Naive thymus-derived CD4-positive, alpha-beta T cell (primary cell): ENCODE measurements at regions not wholly inside any gene's neighbourhood (a gene's known extent, or its start where the extent isn't known, plus 50 kb on each side); places are given as distances from the start of the nearest gene placed in this dataset.

Experiments
- ATAC-seq: fragments of 150-1000 bp; cut with Tn5 transposase; 2 replicates; pipeline ENCODE4 v1.10.0; 2021; ENCODE audit warnings: mild to moderate bottlenecking, moderate library complexity
- CTCF ChIA-PET: fragments of 350-600 bp; sonication (Branson Sonifier 250); formaldehyde crosslinking; loops from one replicate; lab custom pipeline; 2021; ENCODE audit warnings: antibody characterized with exemption; lab: Charles Lee
- POLR2A ChIA-PET: fragments of 350-600 bp; sonication (Branson Sonifier 250); formaldehyde crosslinking; loops from one replicate; lab custom pipeline; 2021; ENCODE audit warnings: antibody characterized with exemption, inconsistent platforms; lab: Charles Lee
- DNase-seq, 9 donors: peaks; one replicate each; pipeline versions ENCODE4 v3.0.0 to v3.0.0-alpha.2; 2020 to 2022; ENCODE audit warnings: mixed read lengths in 1 of 9
- H3K27ac ChIP-seq: one replicate; pipeline ENCODE4 v1.7.0; 2013; ENCODE audit warnings: mild to moderate bottlenecking, low read depth, low read length, moderate library complexity
- H3K27me3 ChIP-seq, 2 donors: one replicate each; pipeline ENCODE4 v1.7.0; 2013; ENCODE audit warnings: low read length in 2 of 2, mild to moderate bottlenecking in 2 of 2, moderate library complexity in 2 of 2; ENCODE audit not compliant: control insufficient read depth in 2 of 2, insufficient read depth in 2 of 2
- H3K36me3 ChIP-seq, 3 experiments: 1 replicate in 2 of 3; 2 replicates in 1 of 3; pipeline ENCODE4 v1.7.0; 2013; ENCODE audit warnings: low read length in 3 of 3, mild to moderate bottlenecking in 3 of 3, moderate library complexity in 1 of 3; ENCODE audit not compliant: insufficient read depth in 3 of 3, control insufficient read depth in 2 of 3
- H3K4me1 ChIP-seq, 2 donors: one replicate each; pipeline ENCODE4 v1.7.0; 2013; ENCODE audit warnings: low read length in 2 of 2, mild to moderate bottlenecking in 2 of 2, moderate library complexity in 1 of 2; ENCODE audit not compliant: control insufficient read depth in 2 of 2, insufficient read depth in 2 of 2
- H3K4me3 ChIP-seq: 2 replicates; pipeline ENCODE4 v1.7.0; 2013; ENCODE audit warnings: mild to moderate bottlenecking, low read length
- H3K9me3 ChIP-seq, 3 experiments: 1 replicate in 2 of 3; 2 replicates in 1 of 3; pipeline ENCODE4 v1.7.0; 2013; ENCODE audit warnings: low read length in 3 of 3; ENCODE audit not compliant: control insufficient read depth in 2 of 3
- H3K27ac Mint-ChIP-seq, 9 donors: one replicate each; pipeline ENCODE4 v1.8.0; 2020 to 2022; ENCODE audit warnings: mixed read lengths in 9 of 9, mild to moderate bottlenecking in 8 of 9, moderate library complexity in 5 of 9, inconsistent platforms in 2 of 9
- H3K27me3 Mint-ChIP-seq, 5 donors: one replicate each; pipeline ENCODE4 v1.8.0; 2021 to 2022; ENCODE audit warnings: mixed read lengths in 5 of 5, mild to moderate bottlenecking in 1 of 5
- H3K36me3 Mint-ChIP-seq, 5 donors: one replicate each; pipeline ENCODE4 v1.8.0; 2020 to 2022; ENCODE audit warnings: mixed read lengths in 5 of 5, mild to moderate bottlenecking in 3 of 5, inconsistent platforms in 1 of 5
- H3K4me1 Mint-ChIP-seq, 7 donors: one replicate each; pipeline ENCODE4 v1.8.0; 2020 to 2022; ENCODE audit warnings: mixed read lengths in 7 of 7, mild to moderate bottlenecking in 3 of 7, inconsistent platforms in 1 of 7
- H3K4me3 Mint-ChIP-seq, 10 donors: one replicate each; pipeline ENCODE4 v1.8.0; 2020 to 2022; ENCODE audit warnings: mild to moderate bottlenecking in 10 of 10, mixed read lengths in 10 of 10, moderate library complexity in 6 of 10, inconsistent platforms in 2 of 10
- H3K9me3 Mint-ChIP-seq, 11 donors: one replicate each; pipeline ENCODE4 v1.8.0; 2020 to 2022; ENCODE audit warnings: mixed read lengths in 11 of 11, mild to moderate bottlenecking in 4 of 11, inconsistent platforms in 1 of 11, moderate library complexity in 1 of 11
- intact Hi-C, 2 donors: fragments of 100-400 bp; cut with micrococcal nuclease; formaldehyde crosslinking; loops; one replicate each; pipeline ENCODE4 v1.15.1; 2023

DNA sequence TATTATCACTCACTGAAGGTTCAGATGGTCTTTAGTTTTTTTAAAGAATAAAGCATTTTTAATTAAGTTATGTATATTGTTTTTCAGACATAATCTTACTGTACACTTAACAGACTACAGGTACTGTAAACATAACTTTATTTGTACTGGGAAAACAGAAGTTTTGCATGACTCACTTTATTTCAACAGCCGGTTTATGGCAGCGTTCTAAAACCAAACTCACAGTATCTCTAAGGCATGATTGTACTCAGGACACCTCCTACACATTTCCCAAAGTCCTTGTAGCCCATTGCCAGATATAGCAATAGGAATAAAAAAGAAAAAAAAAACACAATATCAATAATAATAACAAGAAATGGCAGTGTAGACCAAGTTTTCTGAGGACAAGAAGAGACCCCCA lies 1341.4 kb downstream of the FSCB start:
- ATAC-seq (no peak), DNase-seq (no peak)
- no peak overlapping the region for H3K27ac ChIP-seq
- no peaks in the 10 kb centered on the region for H3K36me3 ChIP-seq
- no peak overlapping the region for H3K27ac Mint-ChIP-seq
- H3K27me3 ChIP-seq, result no peaks in the 10 kb centered on the region
- H3K27me3 Mint-ChIP-seq, result no peaks in the 10 kb centered on the region
- H3K4me3 Mint-ChIP-seq, result no peak overlapping the region
- no peak overlapping the region for H3K4me3 ChIP-seq
- H3K4me1 Mint-ChIP-seq, result no peaks in the 10 kb centered on the region
- H3K9me3 Mint-ChIP-seq, result peaks cover 0 to 13% (median 3%) of the 10 kb centered on the region in 11 donors
- no peaks in the 10 kb centered on the region for H3K4me1 ChIP-seq
- no peaks in the 10 kb centered on the region for H3K36me3 Mint-ChIP-seq
- CTCF ChIA-PET, result no interaction called here
- no peaks in the 10 kb centered on the region for H3K9me3 ChIP-seq
- intact Hi-C loops, result no loop called here
- POLR2A ChIA-PET, result no interaction called here

- CTCF ChIA-PET, result no interaction called here
- H3K9me3 Mint-ChIP-seq, result peaks cover 0 to 18% (median 4%) of the 10 kb centered on the region in 11 donors
- H3K4me1 ChIP-seq, result no peaks in the 10 kb centered on the region
- H3K4me3 ChIP-seq, result no peak overlapping the region
- intact Hi-C loops, result no loop called here
- H3K27ac Mint-ChIP-seq, result no peak overlapping the region
- no peak overlapping the region for H3K4me3 Mint-ChIP-seq
- no peaks in the 10 kb centered on the region for H3K27me3 ChIP-seq
- no peak for DNase-seq
- POLR2A ChIA-PET, result no interaction called here
- no peak for ATAC-seq
- H3K27ac ChIP-seq, result no peak overlapping the region
- no peaks in the 10 kb centered on the region for H3K4me1 Mint-ChIP-seq
- H3K36me3 Mint-ChIP-seq, result no peaks in the 10 kb centered on the region
- no peaks in the 10 kb centered on the region for H3K36me3 ChIP-seq
- H3K27me3 Mint-ChIP-seq, result no peaks in the 10 kb centered on the region
- no peaks in the 10 kb centered on the region for H3K9me3 ChIP-seq
These were observed 1345.6 kb downstream of the FSCB start for GRCh38 chr14:43161477-43161876.

DNA sequence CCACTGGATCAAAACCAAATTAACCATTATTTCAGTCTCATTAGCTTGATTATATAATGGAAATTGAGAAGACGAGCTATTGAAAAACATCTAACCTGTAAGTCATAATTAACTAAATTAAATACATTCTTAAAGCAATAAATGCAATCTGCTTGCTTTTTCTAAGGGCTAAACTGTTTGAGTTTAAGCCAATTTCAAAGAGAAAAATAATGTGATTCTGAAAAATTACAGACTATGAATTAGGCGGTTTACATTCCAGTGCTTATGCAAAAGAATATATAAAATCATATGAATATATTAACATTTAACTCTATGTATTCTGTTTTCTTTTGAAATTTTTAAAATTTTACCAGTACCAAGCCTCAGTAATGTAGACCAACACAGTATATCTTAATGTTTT lies 1349.4 kb downstream of the FSCB start:
- H3K4me3 ChIP-seq, result no peak overlapping the region
- Mint-ChIP-seq H3K9me3 (peaks cover 0 to 18% (median 5%) of the 10 kb centered on the region in 11 donors), H3K4me1 (no peaks in the 10 kb centered on the region), H3K27me3 (no peaks in the 10 kb centered on the region), H3K36me3 (no peaks in the 10 kb centered on the region), H3K4me3 (no peak overlapping the region), H3K27ac (no peak overlapping the region)
- CTCF ChIA-PET, result no interaction called here
- H3K9me3 ChIP-seq, result no peaks in the 10 kb centered on the region
- POLR2A ChIA-PET, result no interaction called here
- no peaks in the 10 kb centered on the region for H3K27me3 ChIP-seq
- intact Hi-C loops, result no loop called here
- no peaks in the 10 kb centered on the region for H3K36me3 ChIP-seq
- no peak overlapping the region for H3K27ac ChIP-seq
- H3K4me1 ChIP-seq, result no peaks in the 10 kb centered on the region
- ATAC-seq (no peak), DNase-seq (no peak)

- no peaks in the 10 kb centered on the region for H3K36me3 ChIP-seq
- H3K4me3 Mint-ChIP-seq, result no peak overlapping the region
- H3K36me3 Mint-ChIP-seq, result no peaks in the 10 kb centered on the region
- ChIA-PET CTCF (no interaction called here), POLR2A (no interaction called here)
- no peaks in the 10 kb centered on the region for H3K4me1 ChIP-seq
- no peak for ATAC-seq
- no peak overlapping the region for H3K27ac Mint-ChIP-seq
- H3K9me3 ChIP-seq, result no peaks in the 10 kb centered on the region
- no peak overlapping the region for H3K4me3 ChIP-seq
- H3K9me3 Mint-ChIP-seq, result peaks cover 0 to 14% (median 5%) of the 10 kb centered on the region in 11 donors
- no peaks in the 10 kb centered on the region for H3K27me3 Mint-ChIP-seq
- DNase-seq, result no peak
- intact Hi-C loops, result no loop called here
- no peak overlapping the region for H3K27ac ChIP-seq
- H3K4me1 Mint-ChIP-seq, result no peaks in the 10 kb centered on the region
- H3K27me3 ChIP-seq, result no peaks in the 10 kb centered on the region
These were observed 1351.2 kb downstream of the FSCB start for GRCh38 chr14:43155924-43156323.

DNA sequence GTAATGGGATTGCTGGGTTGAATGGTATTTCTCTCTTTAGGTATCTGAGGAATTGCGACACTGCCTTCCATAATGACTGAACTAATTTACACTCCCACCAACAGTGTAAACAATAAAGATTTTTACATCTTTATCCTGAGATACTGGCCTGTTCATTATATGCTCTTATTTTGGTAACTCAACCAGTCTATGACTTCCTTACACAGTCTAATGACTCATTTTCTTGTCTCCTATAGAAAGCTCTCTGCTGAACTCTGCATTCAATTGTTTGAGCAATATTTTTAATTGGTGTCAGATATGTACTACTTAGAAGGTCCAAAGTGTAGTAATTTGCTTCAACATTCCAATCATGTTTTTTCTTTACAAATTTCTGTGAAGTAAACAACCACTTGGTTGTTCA lies 1351.8 kb downstream of the FSCB start:
- Mint-ChIP-seq H3K27ac (no peak overlapping the region), H3K4me1 (no peaks in the 10 kb centered on the region), H3K9me3 (peaks cover 0 to 14% (median 5%) of the 10 kb centered on the region in 11 donors), H3K4me3 (no peak overlapping the region), H3K27me3 (no peaks in the 10 kb centered on the region), H3K36me3 (no peaks in the 10 kb centered on the region)
- Histone ChIP-seq H3K27ac (no peak overlapping the region), H3K9me3 (no peaks in the 10 kb centered on the region), H3K36me3 (no peaks in the 10 kb centered on the region), H3K4me3 (no peak overlapping the region), H3K27me3 (no peaks in the 10 kb centered on the region), H3K4me1 (no peaks in the 10 kb centered on the region)
- ChIA-PET POLR2A (no interaction called here), CTCF (no interaction called here)
- no peak for DNase-seq
- no peak for ATAC-seq
- intact Hi-C loops, result no loop called here

DNA sequence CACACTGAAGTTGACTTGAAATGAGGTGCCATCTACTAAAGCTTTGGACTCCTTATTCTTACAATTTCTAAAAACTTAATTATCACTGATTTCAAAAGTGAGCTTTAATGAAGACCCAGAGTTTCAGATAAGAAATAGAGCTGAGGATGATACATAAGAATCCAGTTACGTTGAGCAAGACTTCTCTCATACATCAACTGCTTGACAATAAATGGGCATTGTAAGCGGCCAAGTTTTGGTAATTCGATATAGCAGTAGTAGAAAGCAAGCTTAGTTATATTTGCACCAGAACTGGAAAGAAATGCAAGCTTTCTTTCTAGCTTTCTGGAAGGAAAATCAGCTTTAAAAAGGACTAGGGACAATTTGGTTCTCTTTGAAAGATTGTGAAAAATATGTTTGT lies 1359.6 kb downstream of the FSCB start:
- Mint-ChIP-seq H3K4me3 (no peak overlapping the region), H3K36me3 (no peaks in the 10 kb centered on the region), H3K27ac (no peak overlapping the region), H3K27me3 (no peaks in the 10 kb centered on the region), H3K9me3 (peaks cover 0 to 4% (median 0%) of the 10 kb centered on the region in 11 donors), H3K4me1 (no peaks in the 10 kb centered on the region)
- H3K4me1 ChIP-seq, result no peaks in the 10 kb centered on the region
- POLR2A ChIA-PET, result no interaction called here
- no peak overlapping the region for H3K4me3 ChIP-seq
- H3K27ac ChIP-seq, result no peak overlapping the region
- no peaks in the 10 kb centered on the region for H3K9me3 ChIP-seq
- CTCF ChIA-PET, result no interaction called here
- ATAC-seq (no peak), DNase-seq (no peak)
- intact Hi-C loops, result no loop called here
- H3K36me3 ChIP-seq, result no peaks in the 10 kb centered on the region
- H3K27me3 ChIP-seq, result no peaks in the 10 kb centered on the region

- Mint-ChIP-seq H3K4me1 (peaks cover 0 to 1% (median 0%) of the 10 kb centered on the region in 7 donors), H3K36me3 (no peaks in the 10 kb centered on the region), H3K9me3 (peaks cover 0 to 6% (median 2%) of the 10 kb centered on the region in 11 donors), H3K27ac (no peak overlapping the region), H3K4me3 (no peak overlapping the region), H3K27me3 (no peaks in the 10 kb centered on the region)
- no peaks in the 10 kb centered on the region for H3K36me3 ChIP-seq
- no peak overlapping the region for H3K27ac ChIP-seq
- intact Hi-C loops, result no loop called here
- DNase-seq (no peak), ATAC-seq (no peak)
- POLR2A ChIA-PET, result no interaction called here
- H3K4me3 ChIP-seq, result no peak overlapping the region
- no peaks in the 10 kb centered on the region for H3K9me3 ChIP-seq
- CTCF ChIA-PET, result no interaction called here
- H3K4me1 ChIP-seq, result no peaks in the 10 kb centered on the region
- H3K27me3 ChIP-seq, result no peaks in the 10 kb centered on the region
These were observed 1361.7 kb downstream of the FSCB start for GRCh38 chr14:43145361-43145760.
